Osteoblast (primary cell): ENCODE measurements at regions not wholly inside any gene's neighbourhood (a gene's known extent, or its start where the extent isn't known, plus 50 kb on each side); places are given as distances from the start of the nearest gene placed in this dataset.

ENCODE experiments used
- DNase-seq: peaks from one replicate; pipeline ENCODE4 v3.0.0; 2011; ENCODE audit warnings: low spot score, mixed read lengths; ENCODE audit not compliant: insufficient read length; ENCODE audit errors: missing footprints
- H2AFZ ChIP-seq: 2 replicates; pipeline ENCODE4 v1.6.0; 2011; ENCODE audit warnings: mild to moderate bottlenecking, low read length
- H3K27ac ChIP-seq: 2 replicates; pipeline ENCODE4 v1.5.1; 2011; ENCODE audit warnings: mild to moderate bottlenecking, low read depth, low read length, moderate library complexity
- H3K27me3 ChIP-seq: 2 replicates; pipeline ENCODE4 v1.6.0; 2012; ENCODE audit warnings: mild to moderate bottlenecking, control low read depth, inconsistent platforms, low read length, moderate library complexity; ENCODE audit not compliant: insufficient read depth
- H3K36me3 ChIP-seq: 2 replicates; pipeline ENCODE4 v1.5.1; 2011; ENCODE audit warnings: mild to moderate bottlenecking, low read length, control low read depth, moderate library complexity; ENCODE audit not compliant: insufficient read depth
- H3K4me1 ChIP-seq: 2 replicates; pipeline ENCODE4 v1.5.1; 2011; ENCODE audit warnings: mild to moderate bottlenecking, low read length, control low read depth, moderate library complexity; ENCODE audit not compliant: insufficient read depth
- H3K4me2 ChIP-seq: 2 replicates; pipeline ENCODE4 v1.6.0; 2011; ENCODE audit warnings: mild to moderate bottlenecking, low read length; ENCODE audit not compliant: insufficient read depth
- H3K4me3 ChIP-seq: fragments of 200-600 bp; sonication (generic); 3 replicates; pipeline ENCODE4 v1.5.1; 2012; ENCODE audit warnings: mild to moderate bottlenecking, low read length, inconsistent platforms; ENCODE audit not compliant: insufficient read depth
- H3K79me2 ChIP-seq: 2 replicates; pipeline ENCODE4 v1.6.0; 2012; ENCODE audit warnings: mild to moderate bottlenecking, low read length, control low read depth, inconsistent platforms; ENCODE audit not compliant: insufficient read depth
- H3K9me3 ChIP-seq: 2 replicates; pipeline ENCODE4 v1.5.1; 2011; ENCODE audit warnings: low read depth, low read length, control low read depth
- H4K20me1 ChIP-seq: 2 replicates; pipeline ENCODE4 v1.6.0; 2012; ENCODE audit warnings: mild to moderate bottlenecking, low read length, control low read depth; ENCODE audit not compliant: insufficient read depth
- CTCF ChIP-seq: IDR thresholded peaks from 2 replicates; pipeline ENCODE4 v1.5.1; 2011; ENCODE audit warnings: mild to moderate bottlenecking, low read depth, low read length, moderate library complexity; ENCODE audit errors: extremely low read depth

- no peak overlapping the region for H2AFZ ChIP-seq
- no peak overlapping the region for H3K4me3 ChIP-seq
- H3K27ac ChIP-seq: no peak overlapping the region
- H3K4me1 ChIP-seq: no peaks in the 10 kb centered on the region
- H3K36me3 ChIP-seq: no peaks in the 10 kb centered on the region
- no peaks in the 10 kb centered on the region for H3K79me2 ChIP-seq
- DNase-seq: no peak
- no peaks in the 10 kb centered on the region for H3K9me3 ChIP-seq
- no peaks in the 10 kb centered on the region for H4K20me1 ChIP-seq
- no peaks in the 10 kb centered on the region for H3K27me3 ChIP-seq
- no peak overlapping the region for H3K4me2 ChIP-seq
- no peak for TF ChIP-seq CTCF
Measured at GRCh38 chr1:208962867-208963266, 620.6 kb upstream of the CAMK1G start.

GRCh38 chr1:208965351-208965750 lies 618.2 kb upstream of the CAMK1G start:
- no peak overlapping the region for H3K27ac ChIP-seq
- TF ChIP-seq CTCF: no peak
- no peaks in the 10 kb centered on the region for H3K4me1 ChIP-seq
- DNase-seq: no peak
- H3K27me3 ChIP-seq: no peaks in the 10 kb centered on the region
- no peak overlapping the region for H2AFZ ChIP-seq
- H3K9me3 ChIP-seq: no peaks in the 10 kb centered on the region
- H3K4me2 ChIP-seq: no peak overlapping the region
- H3K36me3 ChIP-seq: no peaks in the 10 kb centered on the region
- H4K20me1 ChIP-seq: no peaks in the 10 kb centered on the region
- H3K4me3 ChIP-seq: no peak overlapping the region
- H3K79me2 ChIP-seq: no peaks in the 10 kb centered on the region

DNA sequence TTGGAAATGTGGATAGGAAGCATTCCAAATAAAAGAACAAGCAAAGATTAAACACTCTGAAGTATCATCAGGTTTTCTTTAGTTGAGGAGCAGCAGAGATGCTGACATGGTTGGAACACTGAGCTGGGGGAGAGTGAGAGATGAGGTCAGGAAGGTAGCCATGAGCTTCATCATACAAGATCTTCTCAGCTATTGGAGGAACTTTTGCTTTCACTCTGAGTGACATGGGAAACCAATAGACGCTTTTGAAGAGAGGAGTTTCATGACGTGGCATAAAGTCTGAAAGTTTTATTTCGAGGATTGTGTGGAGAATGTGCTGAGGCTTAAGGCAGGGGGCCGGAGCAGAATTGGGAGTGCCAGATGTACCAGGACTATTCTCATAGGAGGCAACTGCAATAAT lies 616.2 kb upstream of the CAMK1G start:
- TF ChIP-seq CTCF: no peak
- H3K4me3 ChIP-seq: no peak overlapping the region
- DNase-seq: no peak

GRCh38 chr1:208974717-208975116 lies 608.8 kb upstream of the CAMK1G start:
- no peak for DNase-seq
- H4K20me1 ChIP-seq: no peaks in the 10 kb centered on the region
- H3K4me3 ChIP-seq: no peak overlapping the region
- H3K27ac ChIP-seq: no peak overlapping the region
- no peaks in the 10 kb centered on the region for H3K36me3 ChIP-seq
- H3K9me3 ChIP-seq: no peaks in the 10 kb centered on the region
- no peak overlapping the region for H3K4me2 ChIP-seq
- no peaks in the 10 kb centered on the region for H3K79me2 ChIP-seq
- H2AFZ ChIP-seq: no peak overlapping the region
- H3K4me1 ChIP-seq: no peaks in the 10 kb centered on the region
- H3K27me3 ChIP-seq: no peaks in the 10 kb centered on the region
- no peak for TF ChIP-seq CTCF

More for the DNA sequence above, 616.2 kb upstream of the CAMK1G start:
- Histone ChIP-seq H3K79me2 (no peaks in the 10 kb centered on the region), H3K27ac (no peak overlapping the region), H3K36me3 (no peaks in the 10 kb centered on the region), H2AFZ (no peak overlapping the region), H3K4me1 (no peaks in the 10 kb centered on the region), H3K9me3 (no peaks in the 10 kb centered on the region), H3K27me3 (no peaks in the 10 kb centered on the region), H4K20me1 (no peaks in the 10 kb centered on the region), H3K4me2 (no peak overlapping the region)
